K562 (cell line): ENCODE measurements at regions not wholly inside any gene's neighbourhood (a gene's known extent, or its start where the extent isn't known, plus 50 kb on each side); places are given as distances from the start of the nearest gene placed in this dataset.

ENCODE experiments used
- ATAC-seq: fragments of 200-7000 bp; cut with Tn5 transposase; 3 replicates; pipeline ENCODE4 v1.9.1; 2020; ENCODE audit warnings: moderate library complexity
- BruUV-seq: library from RNA; stranded (reverse); fragments of 400-500 nt; replicated peaks from 2 replicates; lab custom pipeline; 2021; lab: Mats Ljungman, UMichigan
- CTCF ChIA-PET: fragments of 300-600 bp; formaldehyde crosslinking; extraction: SDS; loops from one replicate; lab custom pipeline; 2021; ENCODE audit warnings: low intra/inter-chr PET ratio; lab: Yijun Ruan, JAX
- POLR2A ChIA-PET: fragments of 300-600, 350-650 bp; sonication (Branson Sonifier 250); formaldehyde crosslinking; extraction: SDS; loops from one replicate; lab custom pipeline; 2021; ENCODE audit warnings: antibody characterized with exemption, inconsistent platforms; lab: Yijun Ruan, JAX
- DNase-seq, 4 experiments: peaks; one replicate each; pipeline versions ENCODE4 v3.0.0 to v3.0.0-alpha.2; 2011 to 2018; ENCODE audit warnings: low spot score in 3 of 4, mixed read lengths in 3 of 4; ENCODE audit errors: extremely low read depth in 1 of 4
- FAIRE-seq: peaks from 2 replicates; lab custom pipeline; 2011; peaks lifted over from hg19 to GRCh38; lab: Jason Lieb, UNC
- H2AFZ ChIP-seq: 2 replicates; pipeline ENCODE4 v1.6.0; 2011; ENCODE audit warnings: low read depth, low read length, control low read depth, inconsistent platforms
- H3K27ac ChIP-seq: fragments of 200-600 bp; 3 replicates; pipeline ENCODE4 v1.8.0; 2011; ENCODE audit warnings: low read depth, mild to moderate bottlenecking, control low read depth, inconsistent platforms, low read length, moderate library complexity, mixed read lengths; ENCODE audit errors: extremely low read depth
- H3K27me3 ChIP-seq, 2 experiments: fragments of 300-600 bp in 1 of 2; 2 replicates in 1 of 2; 3 replicates in 1 of 2; pipeline versions ENCODE4 v1.6.0 to v1.8.0; 2011; ENCODE audit warnings: inconsistent platforms in 2 of 2, low read length in 2 of 2, mild to moderate bottlenecking in 1 of 2, mixed read lengths in 1 of 2, moderate library complexity in 1 of 2; ENCODE audit not compliant: control insufficient read depth in 2 of 2, insufficient read depth in 2 of 2
- H3K36me3 ChIP-seq: fragments of 300-600 bp; 3 replicates; pipeline ENCODE4 v1.8.0; 2011; ENCODE audit warnings: mild to moderate bottlenecking, low read length, inconsistent platforms; ENCODE audit not compliant: control insufficient read depth, insufficient read depth
- H3K4me1 ChIP-seq, 2 experiments: fragments of 200-600 bp in 1 of 2; replicated peaks in 1 of 2; 2 replicates in 1 of 2; 3 replicates in 1 of 2; pipeline versions ENCODE4 v1.5.1 to v1.8.0; 2011; ENCODE audit warnings: inconsistent platforms in 2 of 2, low read length in 2 of 2, mild to moderate bottlenecking in 1 of 2, mixed read lengths in 1 of 2, moderate library complexity in 1 of 2; ENCODE audit not compliant: control insufficient read depth in 2 of 2, insufficient read depth in 2 of 2
- H3K4me2 ChIP-seq: 2 replicates; pipeline ENCODE4 v1.6.1; 2011; ENCODE audit warnings: low read length, control low read depth, inconsistent platforms, mixed read lengths; ENCODE audit not compliant: insufficient read depth
- H3K4me3 ChIP-seq: fragments of 200-600 bp; sonication (generic), shearing (Covaris generic); 2 replicates; pipeline ENCODE4 v1.5.1; 2016; ENCODE audit warnings: control low read depth, inconsistent platforms
- H3K79me2 ChIP-seq: fragments of 200-600 bp; 3 replicates; pipeline ENCODE4 v1.8.0; 2011; ENCODE audit warnings: low read length, inconsistent platforms; ENCODE audit not compliant: control insufficient read depth, insufficient read depth
- H3K9ac ChIP-seq, 2 experiments: 2 replicates each; pipeline versions ENCODE4 v1.6.0 to v1.6.1; 2011; ENCODE audit warnings: low read depth in 2 of 2, low read length in 2 of 2, control low read depth in 1 of 2, inconsistent platforms in 1 of 2, mild to moderate bottlenecking in 1 of 2, mixed read lengths in 1 of 2; ENCODE audit not compliant: insufficient read depth in 1 of 2
- H3K9me1 ChIP-seq: one replicate; pipeline ENCODE4 v1.6.0; 2011; ENCODE audit warnings: inconsistent platforms, mild to moderate bottlenecking, low read length, moderate library complexity; ENCODE audit not compliant: control insufficient read depth, insufficient read depth
- H3K9me3 ChIP-seq: replicated peaks from 2 replicates; pipeline ENCODE4 v1.5.1; 2011; ENCODE audit warnings: low read depth, low read length, inconsistent platforms; ENCODE audit not compliant: control insufficient read depth, insufficient read depth
- H4K20me1 ChIP-seq: replicated peaks from 2 replicates; pipeline ENCODE4 v1.6.1; 2011; ENCODE audit warnings: low read length, inconsistent platforms, mixed read lengths; ENCODE audit not compliant: control insufficient read depth, insufficient read depth
- KDM1A ChIP-seq, 2 experiments: fragments of 450-650 bp; IDR thresholded peaks; 2 replicates each; pipeline ENCODE4 v1.6.1; 2016; ENCODE audit warnings: mild to moderate bottlenecking in 2 of 2
- RBM22 ChIP-seq: fragments of 200-400 bp; formaldehyde crosslinking; IDR thresholded peaks from 2 replicates; pipeline ENCODE4 v1.6.1; 2018; ENCODE audit warnings: low read length, low read depth; ENCODE audit not compliant: poor library complexity, severe bottlenecking
- ZNF146 ChIP-seq: IDR thresholded peaks from one replicate; pipeline ENCODE4 v1.6.1; 2018; ENCODE audit warnings: missing compliant biosample characterization; ENCODE audit not compliant: unreplicated experiment
- ZNF764 ChIP-seq: fragments of 250-450 bp; sonication (Bioruptor Pico); IDR thresholded peaks from 2 replicates; pipeline ENCODE4 v1.4.0; 2020; ENCODE audit warnings: low read depth, mild to moderate bottlenecking, moderate library complexity
- WGBS: fragments of 100-300 bp; shearing (Covaris generic); methylation state at CpG from one replicate; pipeline ENCODE4 v1.1.6; 2016; ENCODE audit warnings: low coverage, mixed read lengths; ENCODE audit not compliant: insufficient coverage; ENCODE audit errors: missing lambda C conversion rate; 5-methylcytosine and 5-hydroxymethylcytosine counted together
- in situ Hi-C: fragments of 300-500 bp; cut with MboI; formaldehyde crosslinking; loops from 4 replicates; pipeline ENCODE4 v1.15.0; 2018; ENCODE audit warnings: inconsistent platforms, mixed read lengths
- intact Hi-C: fragments of 100-400 bp; cut with micrococcal nuclease; formaldehyde crosslinking; loops from 2 replicates; pipeline ENCODE4 v1.14.2; 2022
- TF ChIP-seq, protein P1 (sequence below), 3 experiments: IDR thresholded peaks in 2 of 3; conservative IDR thresholded peaks in 1 of 3; 2 replicates each; pipeline ENCODE4 v1.5.1; 2011 to 2012; ENCODE audit warnings: low read length in 3 of 3, mild to moderate bottlenecking in 3 of 3, control low read depth in 2 of 3, improper control_type of control experiment in 1 of 3, inconsistent platforms in 1 of 3, low read depth in 1 of 3, mixed read lengths in 1 of 3, moderate library complexity in 1 of 3; ENCODE audit not compliant: insufficient read depth in 2 of 3
- TF ChIP-seq, protein P2 (sequence below): fragments of 450-650 bp; IDR thresholded peaks from 2 replicates; pipeline ENCODE4 v1.6.1; 2017; ENCODE audit warnings: mild to moderate bottlenecking, moderate library complexity
- TF ChIP-seq, protein P3 (sequence below): fragments of 250-450 bp; sonication (Bioruptor Pico); IDR thresholded peaks from 2 replicates; pipeline ENCODE4 v1.5.0; 2021; ENCODE audit warnings: mild to moderate bottlenecking, moderate library complexity

DNA sequence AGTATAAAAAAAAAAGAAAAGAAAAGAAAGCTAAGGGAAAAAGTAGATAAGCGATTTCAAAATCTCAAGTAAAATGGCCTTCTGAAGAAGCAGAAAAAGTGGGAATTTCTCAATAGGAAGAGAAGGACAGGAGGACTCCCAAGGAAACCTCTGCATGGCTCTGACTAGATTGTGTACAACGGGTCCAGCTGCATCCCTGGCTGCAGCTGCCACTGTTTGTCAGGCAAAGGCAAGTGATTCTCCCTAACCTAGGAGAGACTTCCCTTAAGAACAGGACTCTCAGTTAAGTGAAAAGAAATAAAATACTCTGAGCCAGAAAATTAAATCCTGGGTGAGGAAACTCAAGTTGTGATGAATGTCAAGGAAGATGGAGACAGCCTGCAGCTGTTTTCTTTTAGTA, 298.6 kb upstream of the KIAA1217 start:
- no peak for DNase-seq
- BruUV-seq: no TSS peak
- TF ChIP-seq, protein P1, sequence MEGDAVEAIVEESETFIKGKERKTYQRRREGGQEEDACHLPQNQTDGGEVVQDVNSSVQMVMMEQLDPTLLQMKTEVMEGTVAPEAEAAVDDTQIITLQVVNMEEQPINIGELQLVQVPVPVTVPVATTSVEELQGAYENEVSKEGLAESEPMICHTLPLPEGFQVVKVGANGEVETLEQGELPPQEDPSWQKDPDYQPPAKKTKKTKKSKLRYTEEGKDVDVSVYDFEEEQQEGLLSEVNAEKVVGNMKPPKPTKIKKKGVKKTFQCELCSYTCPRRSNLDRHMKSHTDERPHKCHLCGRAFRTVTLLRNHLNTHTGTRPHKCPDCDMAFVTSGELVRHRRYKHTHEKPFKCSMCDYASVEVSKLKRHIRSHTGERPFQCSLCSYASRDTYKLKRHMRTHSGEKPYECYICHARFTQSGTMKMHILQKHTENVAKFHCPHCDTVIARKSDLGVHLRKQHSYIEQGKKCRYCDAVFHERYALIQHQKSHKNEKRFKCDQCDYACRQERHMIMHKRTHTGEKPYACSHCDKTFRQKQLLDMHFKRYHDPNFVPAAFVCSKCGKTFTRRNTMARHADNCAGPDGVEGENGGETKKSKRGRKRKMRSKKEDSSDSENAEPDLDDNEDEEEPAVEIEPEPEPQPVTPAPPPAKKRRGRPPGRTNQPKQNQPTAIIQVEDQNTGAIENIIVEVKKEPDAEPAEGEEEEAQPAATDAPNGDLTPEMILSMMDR (IDR thresholded peaks at IDR 0.05 in 2 of 3, conservative IDR thresholded peaks at IDR 0.05 in 1 of 3; ENCODE audit: insufficient read depth in 2 of 3, low read depth in 1 of 3, low read length in 3 of 3): no peak
- TF ChIP-seq RBM22: no peak
- TF ChIP-seq KDM1A (IDR thresholded peaks at IDR 0.05): no peak
- TF ChIP-seq, all 486 proteins: peak for 0
- Histone ChIP-seq H3K4me3 (no peak overlapping the region), H2AFZ (no peak overlapping the region), H3K9me3 (no peaks in the 10 kb centered on the region), H3K4me2 (no peak overlapping the region), H3K4me1 (no peaks in the 10 kb centered on the region), H4K20me1 (no peaks in the 10 kb centered on the region), H3K9me1 (no peaks in the 10 kb centered on the region), H3K27me3 (no peaks in the 10 kb centered on the region), H3K27ac (no peak overlapping the region), H3K79me2 (no peaks in the 10 kb centered on the region), H3K9ac (no peak overlapping the region), H3K36me3 (no peaks in the 10 kb centered on the region)
- POLR2A ChIA-PET: no interaction called here
- in situ Hi-C loops (no loop called here), intact Hi-C loops (no loop called here)
- FAIRE-seq: no peak
- WGBS: 0% methylated on average over 2 of the region's 2 CpGs
- ATAC-seq: no peak
- CTCF ChIA-PET: no interaction called here

DNA sequence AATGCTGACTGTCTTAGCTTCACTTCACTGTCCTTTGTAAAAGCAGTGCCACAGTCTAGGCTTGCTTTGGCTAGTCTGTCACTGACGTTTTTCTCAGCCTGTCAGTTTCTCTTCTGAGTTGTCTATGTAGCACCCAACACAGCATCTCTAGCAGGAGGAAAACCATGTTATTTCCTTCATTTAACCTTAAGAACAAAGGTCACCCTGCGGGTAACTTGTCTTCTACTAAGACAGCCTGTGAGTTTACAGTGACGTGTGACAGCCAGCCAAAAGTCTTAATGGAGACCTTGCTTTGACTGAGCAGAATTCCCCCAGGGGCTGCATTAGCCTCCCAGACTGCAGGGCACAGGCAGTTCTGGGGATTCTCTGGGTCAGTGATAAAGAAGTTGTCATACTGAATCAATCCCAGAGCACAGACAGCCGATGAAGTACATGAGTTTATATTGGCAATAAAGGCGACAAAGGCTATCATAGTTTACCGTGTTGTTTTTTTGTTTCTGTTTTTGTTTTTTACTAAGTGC, 296.0 kb upstream of the KIAA1217 start:
- intact Hi-C loops: no loop called here
- Histone ChIP-seq H3K27me3 (no peaks in the 10 kb centered on the region), H3K4me2 (no peak overlapping the region), H3K9me1 (no peaks in the 10 kb centered on the region), H4K20me1 (no peaks in the 10 kb centered on the region), H3K4me1 (no peaks in the 10 kb centered on the region), H3K79me2 (no peaks in the 10 kb centered on the region), H3K36me3 (no peaks in the 10 kb centered on the region), H2AFZ (no peak overlapping the region), H3K9ac (no peak overlapping the region), H3K4me3 (no peak overlapping the region), H3K9me3 (no peaks in the 10 kb centered on the region), H3K27ac (no peak overlapping the region)
- 2% methylated on average over 6 of the region's 6 CpGs for WGBS
- ChIA-PET CTCF (no interaction called here), POLR2A (no interaction called here)
- DNase-seq: no peak
- no peak for ATAC-seq
- FAIRE-seq: no peak
- BruUV-seq: no TSS peak
- in situ Hi-C loops: no loop called here
- TF ChIP-seq ZNF764 (CRISPR knock-in tag): no peak
- TF ChIP-seq, protein P2, sequence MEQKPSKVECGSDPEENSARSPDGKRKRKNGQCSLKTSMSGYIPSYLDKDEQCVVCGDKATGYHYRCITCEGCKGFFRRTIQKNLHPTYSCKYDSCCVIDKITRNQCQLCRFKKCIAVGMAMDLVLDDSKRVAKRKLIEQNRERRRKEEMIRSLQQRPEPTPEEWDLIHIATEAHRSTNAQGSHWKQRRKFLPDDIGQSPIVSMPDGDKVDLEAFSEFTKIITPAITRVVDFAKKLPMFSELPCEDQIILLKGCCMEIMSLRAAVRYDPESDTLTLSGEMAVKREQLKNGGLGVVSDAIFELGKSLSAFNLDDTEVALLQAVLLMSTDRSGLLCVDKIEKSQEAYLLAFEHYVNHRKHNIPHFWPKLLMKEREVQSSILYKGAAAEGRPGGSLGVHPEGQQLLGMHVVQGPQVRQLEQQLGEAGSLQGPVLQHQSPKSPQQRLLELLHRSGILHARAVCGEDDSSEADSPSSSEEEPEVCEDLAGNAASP: no peak
- TF ChIP-seq, protein P3, sequence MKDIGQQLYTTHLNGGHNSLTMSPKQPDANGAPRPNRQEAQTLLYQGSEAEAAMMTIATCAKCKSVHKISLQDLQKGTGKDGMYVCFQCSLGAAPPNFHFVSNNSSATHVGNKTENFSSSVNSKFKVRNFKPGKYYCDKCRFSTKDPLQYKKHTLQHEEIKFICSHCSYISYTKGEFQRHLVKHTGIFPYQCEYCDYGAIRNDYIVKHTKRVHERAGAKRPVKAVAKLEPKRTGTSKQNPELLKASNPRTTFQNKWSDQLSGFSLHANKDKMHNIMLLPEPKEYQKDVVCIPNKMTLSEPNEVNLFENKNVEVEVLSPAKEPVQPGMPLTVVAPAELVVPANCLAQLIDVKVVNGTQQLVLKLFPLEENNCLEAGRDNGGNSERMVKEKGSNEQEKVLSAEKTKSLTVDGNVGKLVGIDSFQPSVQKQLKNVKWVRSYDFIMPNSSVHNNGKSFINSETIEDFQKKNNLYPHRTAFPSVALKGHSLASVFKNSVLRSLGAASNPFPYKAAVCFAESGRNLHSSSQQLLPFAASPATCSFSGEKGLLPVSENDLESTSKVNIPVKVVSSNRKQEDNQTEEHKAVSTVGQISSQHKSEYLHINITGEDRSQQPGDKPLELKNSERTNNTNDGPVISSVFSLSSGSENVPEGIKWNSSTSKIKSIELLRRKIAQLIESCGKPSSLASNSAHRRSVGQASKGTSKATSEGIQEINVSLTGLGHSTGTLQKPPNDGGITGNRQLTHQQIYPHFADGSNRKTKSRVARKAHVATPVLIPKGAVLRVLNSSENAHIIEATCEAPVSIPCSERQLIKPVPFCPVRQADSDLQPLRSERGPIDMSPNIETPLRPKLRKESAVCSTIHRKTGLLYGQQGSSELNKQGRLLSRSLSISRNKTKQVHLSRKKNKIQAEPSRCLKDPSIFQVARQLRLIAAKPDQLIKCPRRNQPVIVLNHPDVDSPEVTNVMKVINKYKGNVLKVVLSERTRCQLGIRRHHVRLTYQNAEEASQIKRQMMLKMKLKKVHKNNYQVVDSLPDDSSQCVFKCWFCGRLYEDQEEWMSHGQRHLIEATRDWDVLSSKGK (CRISPR knock-in tag): no peak
- TF ChIP-seq ZNF146 (CRISPR knock-in tag): no peak
